ENCODE measurements at regions not wholly inside any gene's neighbourhood (a gene's known extent, or its start where the extent isn't known, plus 50 kb on each side); places are given as distances from the start of the nearest gene placed in this dataset.
A peak's percentile ranks its signal among the peaks of the same experiment; 100 is the strongest.

- H2BK120ac ChIP-seq (replicated peaks; ENCODE audit: low read depth, low read length), result no peak overlapping the region
- DNase-seq (ENCODE audit: low read depth in 1 of 2, low spot score in 2 of 2) (peak; percentile 64 to 74), FAIRE-seq (peak; percentile 82)
- H2AFZ ChIP-seq (ENCODE audit: low read length), result peak overlapping the region; percentile 69; the same call in 1 of the 2 replicates
- H2BK5ac ChIP-seq (ENCODE audit: low read depth, low read length), result no peak overlapping the region
- no peaks in the 10 kb centered on the region for H3K27me3 ChIP-seq (replicated peaks in 1 of 4; ENCODE audit: control insufficient read depth in 3 of 4, extremely low read depth in 1 of 4, insufficient read depth in 3 of 4, low read length in 3 of 4)
- H3K23me2 ChIP-seq (ENCODE audit: low read depth, low read length), result no peaks in the 10 kb centered on the region
- H2AK5ac ChIP-seq (ENCODE audit: low read depth, low read length), result no peak overlapping the region
- peak overlapping the region; percentile 62; the same call in 1 of the 2 replicates for H3K18ac ChIP-seq (ENCODE audit: extremely low read depth, low read length)
- H2BK12ac ChIP-seq (ENCODE audit: low read depth, low read length), result 0 out of 2 replicates have a peak overlapping the region, but pooled peaks have one; percentile 53
- no peak overlapping the region for H3K14ac ChIP-seq (ENCODE audit: insufficient read length)
- H4K20me1 ChIP-seq (replicated peaks in 1 of 2; ENCODE audit: control insufficient read depth in 1 of 2, insufficient read depth in 2 of 2, low read length in 2 of 2), result no peaks in the 10 kb centered on the region
- H2BK15ac ChIP-seq (ENCODE audit: low read length), result no peak overlapping the region
- ChIA-PET POLR2A (ENCODE audit: partially characterized antibody) (interaction anchor here (0.6 kb wide), 1 partner anchor 67 kb away, joined by 3 read pairs; no protein-coding TSS in a partner anchor), CTCF (ENCODE audit: partially characterized antibody) (interaction anchor here (0.5 to 1.7 kb wide), 20 partner anchors 12 to 1462 kb away, joined by 3 to 8 read pairs (median 4); no protein-coding TSS in a partner anchor)
- no peak overlapping the region for H4K8ac ChIP-seq (ENCODE audit: extremely low read depth, insufficient read depth, low read length)
- no peak overlapping the region for H3K4me3 ChIP-seq (ENCODE audit: extremely low read depth in 1 of 4, insufficient read depth in 2 of 4, low read depth in 3 of 4, low read length in 4 of 4)
- H3K4me2 ChIP-seq (ENCODE audit: insufficient read depth in 1 of 2, low read depth in 2 of 2, low read length in 2 of 2), result no peak overlapping the region
- no peaks in the 10 kb centered on the region for H3K36me3 ChIP-seq (ENCODE audit: control insufficient read depth in 2 of 4, insufficient read depth in 4 of 4, low read length in 3 of 4)
- H3K27ac ChIP-seq (ENCODE audit: low read depth, low read length), result no peak overlapping the region
- H3K9me3 ChIP-seq (ENCODE audit: insufficient read depth in 2 of 2, low read depth in 1 of 2, low read length in 1 of 2), result no peaks in the 10 kb centered on the region
- H3K79me1 ChIP-seq (ENCODE audit: low read depth, low read length), result no peaks in the 10 kb centered on the region
- H2BK20ac ChIP-seq (ENCODE audit: low read length), result 0 out of 2 replicates have a peak overlapping the region, but pooled peaks have one; percentile 48
- no peak overlapping the region for H4K5ac ChIP-seq (ENCODE audit: insufficient read length, low read depth, low read length)
- H3K23ac ChIP-seq (ENCODE audit: insufficient read length), result no peak overlapping the region
- H3K79me2 ChIP-seq (ENCODE audit: control insufficient read depth in 1 of 2, insufficient read depth in 2 of 2, low read length in 2 of 2), result no peaks in the 10 kb centered on the region
- peaks cover 0 to 6% (median 2%) of the 10 kb centered on the region in 4 experiments; a peak in 1 of 7 replicates for H3K4me1 ChIP-seq (replicated peaks in 1 of 4; ENCODE audit: control insufficient read depth in 3 of 4, insufficient read depth in 4 of 4, low read length in 3 of 4)
- H4K91ac ChIP-seq (replicated peaks; ENCODE audit: insufficient read length, low read length), result no peak overlapping the region
- H3K56ac ChIP-seq (replicated peaks; ENCODE audit: insufficient read length, low read depth, low read length), result no peak overlapping the region
- 23% methylated on average over 11 of the region's 11 CpGs; no CpG with 5 or more reads in 1 of the 2 experiments for WGBS, 2 experiments (ENCODE audit: extremely low coverage in 1 of 2, insufficient coverage in 1 of 2, insufficient read length in 1 of 2, insufficient replicate concordance in 2 of 2, low coverage in 1 of 2, low lambda C conversion rate in 2 of 2, missing lambda C conversion rate in 1 of 2)
- H3K9ac ChIP-seq (replicated peaks in 1 of 4; ENCODE audit: extremely low read depth in 1 of 4, low read depth in 3 of 4, low read length in 3 of 4), result no peak overlapping the region
- no peak overlapping the region for H3K4ac ChIP-seq (replicated peaks; ENCODE audit: insufficient read length, low read depth, low read length)
- TF ChIP-seq SAP30 (IDR thresholded peaks at IDR 0.05; ENCODE audit: insufficient read depth, insufficient replicate concordance, low read length) (no peak), YY1 (IDR thresholded peaks at IDR 0.05; ENCODE audit: low read depth, low read length) (peak; percentile 59; the same call in 1 of the 2 replicates), RBBP5 (IDR thresholded peaks at IDR 0.05; ENCODE audit: borderline replicate concordance, low read depth, low read length) (no peak), GTF2F1 (IDR thresholded peaks at IDR 0.05; ENCODE audit: borderline replicate concordance, low read depth, low read length) (no peak), BCL11A (IDR thresholded peaks at IDR 0.05; ENCODE audit: low read depth in 2 of 2, low read length in 2 of 2) (no peak), HDAC2 (IDR thresholded peaks at IDR 0.05; ENCODE audit: borderline replicate concordance in 1 of 2, low read depth in 2 of 2, low read length in 2 of 2) (peak in 1 of 2 experiments; percentile 38; a peak in 1 of 4 replicates), CHD2 (IDR thresholded peaks at IDR 0.05; ENCODE audit: low read length) (no peak), EGR1 (IDR thresholded peaks at IDR 0.05; ENCODE audit: borderline replicate concordance, low read depth, low read length) (0 out of 2 replicates have a peak, but pooled peaks have one; percentile 28), CBX8 (IDR thresholded peaks at IDR 0.05; ENCODE audit: borderline replicate concordance, low read depth, low read length) (no peak), MAX (IDR thresholded peaks at IDR 0.05) (peak; percentile 49), TEAD4 (IDR thresholded peaks at IDR 0.05; ENCODE audit: low read depth, low read length) (peak; percentile 65; the same call in 1 of the 2 replicates), NRF1 (IDR thresholded peaks at IDR 0.05; ENCODE audit: low read depth, low read length) (no peak)
Measured at GRCh38 chr6:80523531-80523997, 417.1 kb downstream of the BCKDHB start.

All from H1 (cell line).